CD14-positive monocyte (primary cell): ENCODE measurements at regions not wholly inside any gene's neighbourhood (a gene's known extent, or its start where the extent isn't known, plus 50 kb on each side); places are given as distances from the start of the nearest gene placed in this dataset.
A peak's percentile ranks its signal among the peaks of the same experiment; 100 is the strongest.

Experiments
- DNase-seq, 3 donors: peaks; one replicate each; pipeline ENCODE4 v3.0.0-alpha.2; 2011 to 2022
- H2AFZ ChIP-seq: 2 replicates; pipeline ENCODE4 v1.6.0; 2012; ENCODE audit warnings: mild to moderate bottlenecking, low read depth, low read length, inconsistent platforms; ENCODE audit not compliant: insufficient read depth, poor library complexity, severe bottlenecking
- H3K27ac ChIP-seq, 2 donors: 1 replicate in 1 of 2; 2 replicates in 1 of 2; pipeline ENCODE4 v1.5.1; 2012 to 2013; ENCODE audit warnings: low read length in 2 of 2, control low read depth in 1 of 2, inconsistent platforms in 1 of 2, low read depth in 1 of 2, mild to moderate bottlenecking in 1 of 2
- H3K27me3 ChIP-seq, 2 donors: one replicate each; pipeline versions ENCODE4 v1.6.0 to v1.6.1; 2011 to 2013; ENCODE audit warnings: low read length in 2 of 2; ENCODE audit not compliant: control insufficient read depth in 2 of 2, insufficient read depth in 2 of 2
- H3K36me3 ChIP-seq, 2 donors: replicated peaks in 1 of 2; 1 replicate in 1 of 2; 2 replicates in 1 of 2; pipeline versions ENCODE4 v1.5.1 to v1.6.1; 2012 to 2013; ENCODE audit warnings: low read length in 2 of 2, control low read depth in 1 of 2, inconsistent platforms in 1 of 2, mild to moderate bottlenecking in 1 of 2; ENCODE audit not compliant: insufficient read depth in 2 of 2, control insufficient read depth in 1 of 2
- H3K4me1 ChIP-seq, 2 donors: 1 replicate in 1 of 2; 2 replicates in 1 of 2; pipeline versions ENCODE4 v1.5.1 to v1.6.1; 2012 to 2013; ENCODE audit warnings: low read length in 2 of 2, control low read depth in 1 of 2, inconsistent platforms in 1 of 2, mild to moderate bottlenecking in 1 of 2, moderate library complexity in 1 of 2; ENCODE audit not compliant: insufficient read depth in 2 of 2, control insufficient read depth in 1 of 2
- H3K4me2 ChIP-seq: replicated peaks from 2 replicates; pipeline ENCODE3; 2012; ENCODE audit warnings: low read length, moderate library complexity, mild to moderate bottlenecking; ENCODE audit not compliant: poor library complexity, severe bottlenecking; ENCODE audit errors: extremely low read depth
- H3K4me3 ChIP-seq, 3 experiments: fragments of 200-600 bp in 1 of 3; sonication (generic) in 1 of 3; replicated peaks in 1 of 3; 1 replicate in 2 of 3; 2 replicates in 1 of 3; pipeline ENCODE4 v1.5.1; 2011 to 2013; ENCODE audit warnings: low read length in 3 of 3, mild to moderate bottlenecking in 3 of 3, control low read depth in 2 of 3, low read depth in 2 of 3, inconsistent platforms in 1 of 3, moderate library complexity in 1 of 3
- H3K79me2 ChIP-seq: 2 replicates; pipeline ENCODE4 v1.6.0; 2012; ENCODE audit warnings: mild to moderate bottlenecking, control low read depth, inconsistent platforms, low read length, moderate library complexity; ENCODE audit not compliant: insufficient read depth
- H3K9ac ChIP-seq: 2 replicates; pipeline ENCODE4 v1.6.0; 2017; ENCODE audit warnings: low read length, mild to moderate bottlenecking; ENCODE audit not compliant: insufficient read depth, poor library complexity, severe bottlenecking
- H3K9me3 ChIP-seq, 2 donors: replicated peaks in 1 of 2; 1 replicate in 1 of 2; 2 replicates in 1 of 2; pipeline versions ENCODE4 v1.5.1 to v1.6.1; 2012 to 2013; ENCODE audit warnings: low read length in 2 of 2, control low read depth in 1 of 2; ENCODE audit not compliant: control insufficient read depth in 1 of 2, insufficient read depth in 1 of 2
- H4K20me1 ChIP-seq: 2 replicates; pipeline ENCODE4 v1.6.0; 2012; ENCODE audit warnings: mild to moderate bottlenecking, low read length, control low read depth, moderate library complexity; ENCODE audit not compliant: insufficient read depth
- H3K27ac Mint-ChIP-seq, 7 donors: one replicate each; pipeline ENCODE4 v1.8.0; 2020; ENCODE audit warnings: mild to moderate bottlenecking in 7 of 7, mixed read lengths in 7 of 7, moderate library complexity in 6 of 7, inconsistent platforms in 2 of 7
- H3K27me3 Mint-ChIP-seq, 3 donors: one replicate each; pipeline ENCODE4 v1.8.0; 2021 to 2022; ENCODE audit warnings: low read depth in 3 of 3, mild to moderate bottlenecking in 3 of 3, mixed read lengths in 3 of 3, moderate library complexity in 3 of 3, inconsistent platforms in 1 of 3
- H3K36me3 Mint-ChIP-seq, 2 donors: one replicate each; pipeline ENCODE4 v1.8.0; 2020; ENCODE audit warnings: mixed read lengths in 2 of 2, inconsistent platforms in 1 of 2, mild to moderate bottlenecking in 1 of 2
- H3K4me1 Mint-ChIP-seq: one replicate; pipeline ENCODE4 v1.8.0; 2020; ENCODE audit warnings: mild to moderate bottlenecking, mixed read lengths
- H3K4me3 Mint-ChIP-seq, 2 donors: one replicate each; pipeline ENCODE4 v1.8.0; 2020; ENCODE audit warnings: mild to moderate bottlenecking in 2 of 2, mixed read lengths in 2 of 2, moderate library complexity in 1 of 2
- H3K9me3 Mint-ChIP-seq, 7 donors: one replicate each; pipeline ENCODE4 v1.8.0; 2020 to 2022; ENCODE audit warnings: mixed read lengths in 7 of 7, mild to moderate bottlenecking in 6 of 7, moderate library complexity in 6 of 7, inconsistent platforms in 2 of 7
- WGBS: methylation state at CpG from one replicate; pipeline ENCODE4 v1.1.5; 2013; ENCODE audit warnings: missing lambda C conversion rate; ENCODE audit not compliant: insufficient coverage; 5-methylcytosine and 5-hydroxymethylcytosine counted together
- intact Hi-C, 2 donors: fragments of 100-400 bp; cut with micrococcal nuclease; formaldehyde crosslinking; loops; one replicate each; pipeline versions ENCODE4 v1.15.0 to v1.15.1; 2023
- TF ChIP-seq, protein P1 (sequence below): fragments of 200-600 bp; IDR thresholded peaks from one replicate; pipeline ENCODE4 v1.8.0; 2022; ENCODE audit warnings: antibody characterized with exemption, mild to moderate bottlenecking

DNA sequence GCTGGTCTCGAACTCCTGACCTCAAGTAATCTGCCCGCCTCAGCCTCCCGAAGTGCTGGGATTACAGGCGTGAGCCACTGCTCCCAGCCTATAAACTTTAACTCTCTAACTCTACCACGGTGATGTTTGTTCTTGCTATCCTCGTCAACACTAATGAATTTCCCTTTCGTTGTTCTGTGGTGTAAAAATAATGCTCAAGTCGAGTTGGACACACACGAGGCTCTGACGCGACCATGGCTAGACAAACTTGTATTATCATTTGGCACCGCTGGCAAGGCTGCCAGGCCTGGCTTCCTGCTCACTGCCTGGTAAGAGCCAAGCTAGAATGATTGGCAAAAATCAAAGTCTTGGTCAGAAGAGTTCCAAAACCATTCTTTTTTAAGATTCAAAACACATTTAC, 167.0 kb upstream of the KLF6 start:
- H3K4me1 Mint-ChIP-seq: peaks cover 4% of the 10 kb centered on the region

DNA sequence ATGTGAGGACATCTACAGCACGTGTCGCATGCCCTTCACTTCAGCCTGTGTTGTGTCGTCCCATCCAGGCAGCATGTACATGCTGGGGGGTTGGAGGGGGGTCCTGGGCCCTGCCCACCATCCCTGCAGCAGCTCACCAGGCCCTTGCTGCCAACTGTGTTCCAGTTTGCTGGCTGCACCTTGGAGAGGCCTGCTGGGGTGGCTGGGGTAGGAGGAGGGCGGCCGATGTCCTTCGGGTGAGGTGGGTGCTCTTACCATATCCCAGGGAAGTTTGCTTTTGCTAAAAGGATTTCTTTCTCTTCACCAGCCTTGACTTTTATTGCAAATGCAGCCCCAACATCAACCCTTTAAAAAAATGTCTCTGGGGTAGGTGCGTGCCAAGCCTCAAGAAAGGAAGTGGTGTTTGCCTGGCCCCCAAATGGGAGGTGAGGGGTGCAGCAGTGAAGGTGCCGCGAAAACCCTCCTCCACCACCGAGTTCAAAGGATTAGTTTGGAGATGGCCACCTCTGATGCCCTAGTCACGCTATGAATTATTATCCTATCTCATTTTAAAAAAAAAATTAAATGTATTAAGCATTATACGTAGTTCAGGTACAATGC, 165.8 kb upstream of the KLF6 start:
- no peaks in the 10 kb centered on the region for H4K20me1 ChIP-seq
- no peak overlapping the region for H3K4me2 ChIP-seq
- no peaks in the 10 kb centered on the region for H3K79me2 ChIP-seq
- H3K27me3 ChIP-seq: no peaks in the 10 kb centered on the region
- no peak for DNase-seq
- no peaks in the 10 kb centered on the region for H3K9me3 ChIP-seq
- H3K4me1 Mint-ChIP-seq: peaks cover 6% of the 10 kb centered on the region
- intact Hi-C loops: no loop called here
- no peak overlapping the region for H3K4me3 ChIP-seq
- H3K9ac ChIP-seq: no peak overlapping the region
- H3K36me3 Mint-ChIP-seq: no peaks in the 10 kb centered on the region
- H3K27me3 Mint-ChIP-seq: peaks cover 2 to 6% (median 3%) of the 10 kb centered on the region in 3 donors
- H3K4me3 Mint-ChIP-seq: no peak overlapping the region
- H3K36me3 ChIP-seq: no peaks in the 10 kb centered on the region
- H3K27ac ChIP-seq: no peak overlapping the region
- H2AFZ ChIP-seq: peak overlapping the region; percentile 27
- no CpG with 5 or more reads among the region's 12 CpGs for WGBS
- TF ChIP-seq, protein P1, sequence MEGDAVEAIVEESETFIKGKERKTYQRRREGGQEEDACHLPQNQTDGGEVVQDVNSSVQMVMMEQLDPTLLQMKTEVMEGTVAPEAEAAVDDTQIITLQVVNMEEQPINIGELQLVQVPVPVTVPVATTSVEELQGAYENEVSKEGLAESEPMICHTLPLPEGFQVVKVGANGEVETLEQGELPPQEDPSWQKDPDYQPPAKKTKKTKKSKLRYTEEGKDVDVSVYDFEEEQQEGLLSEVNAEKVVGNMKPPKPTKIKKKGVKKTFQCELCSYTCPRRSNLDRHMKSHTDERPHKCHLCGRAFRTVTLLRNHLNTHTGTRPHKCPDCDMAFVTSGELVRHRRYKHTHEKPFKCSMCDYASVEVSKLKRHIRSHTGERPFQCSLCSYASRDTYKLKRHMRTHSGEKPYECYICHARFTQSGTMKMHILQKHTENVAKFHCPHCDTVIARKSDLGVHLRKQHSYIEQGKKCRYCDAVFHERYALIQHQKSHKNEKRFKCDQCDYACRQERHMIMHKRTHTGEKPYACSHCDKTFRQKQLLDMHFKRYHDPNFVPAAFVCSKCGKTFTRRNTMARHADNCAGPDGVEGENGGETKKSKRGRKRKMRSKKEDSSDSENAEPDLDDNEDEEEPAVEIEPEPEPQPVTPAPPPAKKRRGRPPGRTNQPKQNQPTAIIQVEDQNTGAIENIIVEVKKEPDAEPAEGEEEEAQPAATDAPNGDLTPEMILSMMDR: no peak
- H3K27ac Mint-ChIP-seq: no peak overlapping the region
- no peaks in the 10 kb centered on the region for H3K9me3 Mint-ChIP-seq
- no peaks in the 10 kb centered on the region for H3K4me1 ChIP-seq

More for the DNA sequence above, 167.0 kb upstream of the KLF6 start:
- TF ChIP-seq, protein P1: no peak
- Mint-ChIP-seq H3K4me3 (no peak overlapping the region), H3K9me3 (no peaks in the 10 kb centered on the region), H3K36me3 (no peaks in the 10 kb centered on the region), H3K27ac (no peak overlapping the region), H3K27me3 (peaks cover 2 to 3% (median 3%) of the 10 kb centered on the region in 3 donors)
- Histone ChIP-seq H3K27ac (no peak overlapping the region), H3K36me3 (no peaks in the 10 kb centered on the region), H3K27me3 (no peaks in the 10 kb centered on the region), H3K4me2 (no peak overlapping the region), H2AFZ (no peak overlapping the region), H3K4me1 (no peaks in the 10 kb centered on the region), H3K9ac (no peak overlapping the region), H3K9me3 (no peaks in the 10 kb centered on the region), H3K4me3 (no peak overlapping the region), H4K20me1 (no peaks in the 10 kb centered on the region), H3K79me2 (no peaks in the 10 kb centered on the region)
- WGBS: 85% methylated on average over 8 of the region's 12 CpGs
- intact Hi-C loops: no loop called here
- DNase-seq: no peak
